Thyroid gland (tissue), 4 donors: ENCODE measurements at regions not wholly inside any gene's neighbourhood (a gene's known extent, or its start where the extent isn't known, plus 50 kb on each side); places are given as distances from the start of the nearest gene placed in this dataset.

Experiments used
- CTCF ChIP-seq, 6 experiments: fragments of 200-600 bp in 3 of 6; fragments of 450-650 bp in 3 of 6; sonication (generic) in 3 of 6; IDR thresholded peaks; one replicate each; pipeline ENCODE4 v1.5.1; 2016 to 2019; ENCODE audit warnings: antibody characterized with exemption in 6 of 6, mild to moderate bottlenecking in 2 of 6, inconsistent platforms in 1 of 6, moderate library complexity in 1 of 6
- POLR2A ChIP-seq, 2 donors: fragments of 450-650 bp; IDR thresholded peaks; one replicate each; pipeline ENCODE4 v1.6.1; 2017; ENCODE audit warnings: antibody characterized with exemption in 2 of 2, mild to moderate bottlenecking in 2 of 2, moderate library complexity in 1 of 2

GRCh38 chr2:150255528-150255927 is 231.9 kb downstream of the RND3 start:
- TF ChIP-seq POLR2A (IDR thresholded peaks at IDR 0.05) = no peak
- no peak for TF ChIP-seq CTCF (IDR thresholded peaks at IDR 0.05)
